RWPE2 (cell line): ENCODE measurements at regions not wholly inside any gene's neighbourhood (a gene's known extent, or its start where the extent isn't known, plus 50 kb on each side); places are given as distances from the start of the nearest gene placed in this dataset.

ENCODE experiments used
- ATAC-seq: fragments of 200-7000 bp; cut with Tn5 transposase; 3 replicates; pipeline ENCODE4 v1.9.1; 2021; ENCODE audit warnings: low read depth
- DNase-seq: peaks from one replicate; pipeline ENCODE4 v3.0.0-alpha.2; 2020; ENCODE audit warnings: low spot score
- H3K27ac ChIP-seq: fragments of 450-650 bp; 2 replicates; pipeline ENCODE4 v1.5.1; 2017; ENCODE audit warnings: mild to moderate bottlenecking; ENCODE audit not compliant: poor library complexity, severe bottlenecking
- H3K27me3 ChIP-seq: fragments of 250-450 bp; sonication (Bioruptor Pico); 2 replicates; pipeline ENCODE4 v1.5.1; 2021; ENCODE audit warnings: mild to moderate bottlenecking, moderate library complexity; ENCODE audit not compliant: insufficient read depth, poor library complexity, severe bottlenecking
- H3K36me3 ChIP-seq: fragments of 250-450 bp; sonication (Bioruptor Pico); 2 replicates; pipeline ENCODE4 v1.5.1; 2020; ENCODE audit warnings: low read depth, mild to moderate bottlenecking, moderate library complexity
- H3K4me1 ChIP-seq: fragments of 250-450 bp; sonication (Bioruptor Pico); 2 replicates; pipeline ENCODE4 v1.5.1; 2021; ENCODE audit warnings: mild to moderate bottlenecking, moderate library complexity; ENCODE audit not compliant: insufficient read depth, poor library complexity, severe bottlenecking
- H3K4me3 ChIP-seq: fragments of 250-450 bp; sonication (Bioruptor Pico); 2 replicates; pipeline ENCODE4 v1.5.1; 2021; ENCODE audit warnings: mild to moderate bottlenecking, moderate library complexity; ENCODE audit not compliant: severe bottlenecking
- H3K9me3 ChIP-seq: fragments of 250-450 bp; sonication (Bioruptor Pico); 2 replicates; pipeline ENCODE4 v1.5.1; 2021; ENCODE audit warnings: mild to moderate bottlenecking, moderate library complexity; ENCODE audit not compliant: severe bottlenecking
- CTCF ChIP-seq: fragments of 450-650 bp; IDR thresholded peaks from one replicate; pipeline ENCODE4 v1.5.1; 2017; ENCODE audit warnings: mild to moderate bottlenecking, moderate library complexity; ENCODE audit not compliant: poor library complexity, severe bottlenecking

DNA sequence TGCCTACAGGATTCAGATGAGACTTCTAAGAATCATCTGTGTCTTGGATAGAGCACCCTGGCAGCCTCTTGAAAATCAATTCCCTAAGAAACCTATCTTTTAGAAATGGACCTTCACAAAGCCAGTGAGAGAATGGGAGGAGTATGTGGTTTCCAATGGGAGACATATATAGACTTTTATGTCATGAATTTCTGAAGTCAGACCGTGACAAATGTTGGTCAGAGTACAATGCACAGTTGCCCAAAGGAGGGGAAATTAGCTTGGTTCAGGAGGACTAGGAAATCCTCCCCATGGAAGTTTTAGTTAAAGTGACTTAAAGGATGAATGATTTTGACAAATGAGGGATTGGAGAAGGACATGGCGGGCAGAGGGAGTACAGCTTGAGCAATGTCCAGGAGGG, 194.4 kb downstream of the DAD1 start:
- no peaks in the 10 kb centered on the region for H3K27me3 ChIP-seq
- DNase-seq, result no peak
- ATAC-seq, result no peak
- no peaks in the 10 kb centered on the region for H3K36me3 ChIP-seq
- no peak for TF ChIP-seq CTCF
- H3K4me1 ChIP-seq, result peaks cover 30% of the 10 kb centered on the region
- no peaks in the 10 kb centered on the region for H3K9me3 ChIP-seq
- H3K27ac ChIP-seq, result no peak overlapping the region
- no peak overlapping the region for H3K4me3 ChIP-seq

- no peak for TF ChIP-seq CTCF
- H3K9me3 ChIP-seq, result no peaks in the 10 kb centered on the region
These were observed 195.2 kb downstream of the DAD1 start for GRCh38 chr14:22393796-22394195.

DNA sequence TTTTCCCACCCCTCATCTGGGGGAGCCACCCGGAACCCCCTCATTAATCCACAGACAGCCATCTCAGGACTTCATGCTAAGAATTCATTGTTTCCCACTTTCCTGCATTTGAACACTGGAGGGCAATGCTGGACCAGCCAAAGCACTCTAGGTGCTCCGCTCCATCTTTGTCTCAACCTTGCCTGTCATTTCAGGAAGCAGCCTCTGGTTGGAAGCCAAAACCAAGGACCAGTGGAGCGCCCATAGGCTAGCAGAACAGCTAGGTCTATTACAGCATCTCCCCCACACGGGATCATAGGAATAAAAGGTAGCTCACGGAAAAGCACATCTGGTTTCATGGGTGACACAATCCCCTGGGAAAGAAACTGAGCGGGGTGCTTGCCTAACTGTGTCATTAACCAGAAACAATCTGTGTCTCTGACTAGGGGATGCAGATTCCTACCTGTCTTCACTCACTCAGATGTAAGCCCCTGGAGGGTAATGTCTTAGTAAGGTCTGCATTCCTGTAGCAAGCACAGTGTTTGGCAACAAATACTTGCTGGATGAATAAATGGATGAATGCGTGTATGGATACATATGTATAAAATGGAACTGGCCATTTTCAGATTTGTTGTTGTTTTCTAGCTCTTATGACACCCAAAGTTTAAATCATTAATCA, 197.0 kb downstream of the DAD1 start:
- H3K27ac ChIP-seq, result peak overlapping the region; percentile 76
- ATAC-seq, result peak; percentile 37; the same call in 2 of the 3 replicates
- peak; percentile 92 for TF ChIP-seq CTCF
- H3K36me3 ChIP-seq, result no peaks in the 10 kb centered on the region
- no peak overlapping the region for H3K4me3 ChIP-seq
- peaks cover 38% of the 10 kb centered on the region for H3K4me1 ChIP-seq
- DNase-seq, result no peak
- no peaks in the 10 kb centered on the region for H3K9me3 ChIP-seq
- no peaks in the 10 kb centered on the region for H3K27me3 ChIP-seq

More at GRCh38 chr14:22393796-22394195, 195.2 kb downstream of the DAD1 start:
- Histone ChIP-seq H3K4me3 (no peak overlapping the region), H3K36me3 (no peaks in the 10 kb centered on the region), H3K27ac (peak overlapping the region; percentile 5), H3K27me3 (no peaks in the 10 kb centered on the region), H3K4me1 (peaks cover 38% of the 10 kb centered on the region)
- DNase-seq (no peak), ATAC-seq (peak; percentile 30; the same call in 2 of the 3 replicates)

GRCh38 chr14:22390824-22391461, 198.1 kb downstream of the DAD1 start:
- no peak overlapping the region for H3K4me3 ChIP-seq
- no peak for TF ChIP-seq CTCF
- peak; percentile 87 for ATAC-seq
- no peaks in the 10 kb centered on the region for H3K27me3 ChIP-seq
- peak overlapping the region; percentile 76 for H3K27ac ChIP-seq
- H3K4me1 ChIP-seq, result peaks cover 38% of the 10 kb centered on the region
- no peak for DNase-seq
- no peaks in the 10 kb centered on the region for H3K36me3 ChIP-seq
- H3K9me3 ChIP-seq, result no peaks in the 10 kb centered on the region

DNA sequence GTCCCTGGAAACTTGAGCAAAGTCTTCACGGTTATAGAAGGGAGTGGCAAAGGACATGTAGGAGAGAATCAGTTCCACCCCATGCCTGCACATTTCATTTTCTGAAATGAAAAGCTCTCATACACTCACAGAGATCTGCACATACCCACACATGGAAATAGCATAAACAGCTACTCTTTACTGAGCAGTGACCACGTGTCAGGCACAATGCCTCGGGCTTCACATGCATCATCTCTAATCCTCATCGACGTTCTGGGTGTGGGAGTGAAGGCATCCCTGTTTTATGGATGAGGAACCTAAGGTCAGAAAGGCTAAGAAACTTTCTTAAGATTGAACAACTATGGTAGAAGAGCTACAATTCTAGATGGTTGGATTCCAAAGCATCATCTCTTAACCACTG, 198.8 kb downstream of the DAD1 start:
- no peaks in the 10 kb centered on the region for H3K9me3 ChIP-seq
- no peak for DNase-seq
- no peak overlapping the region for H3K4me3 ChIP-seq

More for the DNA sequence above, 198.8 kb downstream of the DAD1 start:
- Histone ChIP-seq H3K4me1 (peaks cover 38% of the 10 kb centered on the region), H3K36me3 (no peaks in the 10 kb centered on the region), H3K27ac (peak overlapping the region; percentile 76), H3K27me3 (no peaks in the 10 kb centered on the region)
- no peak for ATAC-seq
- TF ChIP-seq CTCF, result no peak
